ENCODE measurements at regions not wholly inside any gene's neighbourhood (a gene's known extent, or its start where the extent isn't known, plus 50 kb on each side); places are given as distances from the start of the nearest gene placed in this dataset.

DNA sequence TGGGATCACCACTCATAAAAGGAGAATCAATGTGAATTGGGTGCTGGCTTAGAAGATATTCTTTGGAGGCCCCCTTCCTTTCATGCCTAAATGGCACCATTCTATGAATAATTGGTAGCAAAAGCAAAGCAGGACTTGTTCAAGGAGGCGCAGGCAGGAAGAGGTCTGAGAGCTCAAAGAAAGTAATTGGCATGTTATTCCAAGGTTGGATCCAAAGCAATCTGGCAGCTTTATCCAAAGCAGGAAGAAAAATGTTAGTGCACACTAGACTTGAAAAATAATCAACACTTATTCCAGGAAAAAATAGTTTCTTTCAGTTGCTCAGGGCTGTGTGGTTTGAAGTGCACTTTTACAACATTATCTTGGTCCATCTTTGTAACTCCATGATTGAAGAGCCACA, 326.4 kb downstream of the NUAK1 start:
- CTCF ChIA-PET, result no interaction called here
- H3K4me3 Mint-ChIP-seq, result no peak overlapping the region
- intact Hi-C loops (cut with micrococcal nuclease), result no loop called here
- no peak for DNase-seq
- H3K27ac Mint-ChIP-seq, result no peak overlapping the region
- no peaks in the 10 kb centered on the region for H3K36me3 Mint-ChIP-seq (ENCODE audit: low read depth)
- no peaks in the 10 kb centered on the region for H3K27me3 Mint-ChIP-seq (ENCODE audit: low read depth)
- no peaks in the 10 kb centered on the region for H3K4me1 Mint-ChIP-seq (ENCODE audit: low read depth)
- H3K9me3 Mint-ChIP-seq, result no peaks in the 10 kb centered on the region

DNA sequence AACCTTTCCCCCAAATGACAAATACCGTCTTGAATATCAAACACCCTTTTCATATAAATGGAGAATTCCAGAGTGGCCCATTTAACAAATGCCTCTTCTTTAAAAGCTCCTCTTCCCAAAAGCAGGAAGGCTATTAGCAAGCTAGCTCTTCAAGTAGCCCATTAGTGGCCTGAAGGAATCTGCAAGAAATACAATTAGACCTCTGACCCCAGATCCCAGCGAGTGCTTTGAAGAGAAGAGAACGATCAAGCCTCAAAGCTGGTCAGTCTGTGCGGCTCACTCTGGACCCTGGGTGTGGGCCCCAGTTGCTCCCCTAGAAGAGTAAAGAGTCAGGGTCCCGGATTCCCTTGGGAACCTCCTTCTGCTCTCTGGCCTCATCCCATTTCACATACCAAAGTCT, 325.6 kb downstream of the NUAK1 start:
- Mint-ChIP-seq H3K9me3 (no peaks in the 10 kb centered on the region), H3K27me3 (ENCODE audit: low read depth) (no peaks in the 10 kb centered on the region), H3K36me3 (ENCODE audit: low read depth) (no peaks in the 10 kb centered on the region), H3K4me1 (ENCODE audit: low read depth) (no peaks in the 10 kb centered on the region), H3K27ac (no peak overlapping the region), H3K4me3 (no peak overlapping the region)
- no peak for DNase-seq
- intact Hi-C loops (cut with micrococcal nuclease), result no loop called here
- CTCF ChIA-PET, result no interaction called here

DNA sequence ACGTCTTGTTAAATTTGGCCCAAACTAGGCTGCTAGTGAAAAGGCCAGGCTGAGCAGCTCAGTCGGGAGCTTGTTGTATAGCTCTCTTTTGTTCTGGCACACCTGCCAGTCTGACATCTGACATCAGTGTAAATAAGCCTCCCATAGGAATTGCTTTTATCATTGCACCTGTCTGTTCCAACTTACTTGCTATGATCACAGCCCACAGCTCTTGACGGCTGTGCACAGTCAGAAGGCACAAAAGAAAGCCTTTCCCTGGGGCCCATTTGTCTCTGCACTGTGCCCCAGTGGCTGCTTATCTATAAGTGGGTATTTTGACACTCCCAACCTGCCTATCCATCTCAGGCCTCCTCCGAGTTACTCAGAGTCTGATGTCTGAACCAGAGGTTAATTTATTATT, 324.5 kb downstream of the NUAK1 start:
- DNase-seq, result no peak
- Mint-ChIP-seq H3K27ac (no peak overlapping the region), H3K9me3 (no peaks in the 10 kb centered on the region), H3K4me1 (ENCODE audit: low read depth) (no peaks in the 10 kb centered on the region), H3K36me3 (ENCODE audit: low read depth) (no peaks in the 10 kb centered on the region), H3K4me3 (no peak overlapping the region), H3K27me3 (ENCODE audit: low read depth) (no peaks in the 10 kb centered on the region)
- intact Hi-C loops (cut with micrococcal nuclease), result no loop called here
- CTCF ChIA-PET, result no interaction called here

DNA sequence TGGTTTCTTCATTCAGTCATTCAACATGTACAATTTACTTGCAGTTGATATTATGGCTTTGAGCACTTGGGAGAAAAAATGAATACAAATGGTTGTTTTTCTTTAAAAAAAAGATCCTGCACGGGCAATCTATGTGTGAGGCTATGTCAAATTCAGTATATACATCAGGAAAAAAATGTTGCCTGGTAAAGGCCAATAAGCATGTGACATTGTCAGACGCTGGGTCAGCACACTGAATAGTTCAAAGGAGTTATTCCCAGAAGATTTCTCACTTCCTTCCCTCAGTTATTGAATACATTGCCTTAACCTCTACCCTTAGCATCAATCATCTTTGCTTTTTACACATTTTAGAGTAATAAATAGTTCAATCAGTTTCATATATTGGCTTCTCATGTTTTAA, 319.2 kb downstream of the NUAK1 start:
- Mint-ChIP-seq H3K9me3 (no peaks in the 10 kb centered on the region), H3K4me3 (no peak overlapping the region), H3K27me3 (ENCODE audit: low read depth) (peaks cover 7% of the 10 kb centered on the region), H3K4me1 (ENCODE audit: low read depth) (no peaks in the 10 kb centered on the region), H3K27ac (no peak overlapping the region), H3K36me3 (ENCODE audit: low read depth) (no peaks in the 10 kb centered on the region)
- CTCF ChIA-PET, result no interaction called here
- DNase-seq, result no peak
- intact Hi-C loops (cut with micrococcal nuclease), result no loop called here

DNA sequence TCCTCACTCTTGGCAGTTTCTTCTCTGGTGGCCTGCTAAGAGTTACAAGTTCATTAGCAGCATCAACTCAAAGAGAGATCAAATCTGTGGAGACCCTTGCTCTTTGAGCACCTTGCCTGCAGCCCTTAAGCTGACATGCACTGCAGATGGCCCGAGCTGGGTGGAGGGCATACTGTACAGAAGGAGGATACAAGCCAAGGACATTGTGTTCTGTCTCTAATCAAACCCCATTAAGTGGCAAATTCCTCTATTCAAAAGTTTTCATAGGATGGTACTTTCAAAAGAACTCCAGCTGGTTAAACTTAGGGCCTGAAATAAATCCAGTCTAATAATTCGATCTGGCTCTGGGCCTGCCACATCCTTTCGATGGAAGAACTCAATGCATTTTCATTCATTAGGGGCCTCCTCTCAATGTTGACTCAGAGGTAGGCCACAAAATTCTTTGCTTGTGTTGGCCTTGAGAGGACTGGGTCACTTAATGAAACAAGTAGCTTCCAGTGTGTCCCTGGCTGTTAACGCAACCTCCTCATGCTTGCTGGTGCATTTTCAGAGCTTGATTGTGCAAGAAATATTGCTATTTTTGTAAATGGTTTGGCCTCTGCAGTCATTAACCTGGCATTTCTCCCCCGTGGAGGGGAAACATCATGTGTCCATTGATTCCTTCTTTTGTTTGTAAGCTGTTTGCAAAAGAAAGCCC, 318.2 kb downstream of the NUAK1 start:
- no peaks in the 10 kb centered on the region for H3K4me1 Mint-ChIP-seq (ENCODE audit: low read depth)
- no peak overlapping the region for H3K4me3 Mint-ChIP-seq
- H3K9me3 Mint-ChIP-seq, result no peaks in the 10 kb centered on the region
- H3K27ac Mint-ChIP-seq, result no peak overlapping the region
- CTCF ChIA-PET, result no interaction called here
- no peaks in the 10 kb centered on the region for H3K36me3 Mint-ChIP-seq (ENCODE audit: low read depth)
- peaks cover 7% of the 10 kb centered on the region for H3K27me3 Mint-ChIP-seq (ENCODE audit: low read depth)
- DNase-seq, result no peak
- intact Hi-C loops (cut with micrococcal nuclease), result no loop called here

DNA sequence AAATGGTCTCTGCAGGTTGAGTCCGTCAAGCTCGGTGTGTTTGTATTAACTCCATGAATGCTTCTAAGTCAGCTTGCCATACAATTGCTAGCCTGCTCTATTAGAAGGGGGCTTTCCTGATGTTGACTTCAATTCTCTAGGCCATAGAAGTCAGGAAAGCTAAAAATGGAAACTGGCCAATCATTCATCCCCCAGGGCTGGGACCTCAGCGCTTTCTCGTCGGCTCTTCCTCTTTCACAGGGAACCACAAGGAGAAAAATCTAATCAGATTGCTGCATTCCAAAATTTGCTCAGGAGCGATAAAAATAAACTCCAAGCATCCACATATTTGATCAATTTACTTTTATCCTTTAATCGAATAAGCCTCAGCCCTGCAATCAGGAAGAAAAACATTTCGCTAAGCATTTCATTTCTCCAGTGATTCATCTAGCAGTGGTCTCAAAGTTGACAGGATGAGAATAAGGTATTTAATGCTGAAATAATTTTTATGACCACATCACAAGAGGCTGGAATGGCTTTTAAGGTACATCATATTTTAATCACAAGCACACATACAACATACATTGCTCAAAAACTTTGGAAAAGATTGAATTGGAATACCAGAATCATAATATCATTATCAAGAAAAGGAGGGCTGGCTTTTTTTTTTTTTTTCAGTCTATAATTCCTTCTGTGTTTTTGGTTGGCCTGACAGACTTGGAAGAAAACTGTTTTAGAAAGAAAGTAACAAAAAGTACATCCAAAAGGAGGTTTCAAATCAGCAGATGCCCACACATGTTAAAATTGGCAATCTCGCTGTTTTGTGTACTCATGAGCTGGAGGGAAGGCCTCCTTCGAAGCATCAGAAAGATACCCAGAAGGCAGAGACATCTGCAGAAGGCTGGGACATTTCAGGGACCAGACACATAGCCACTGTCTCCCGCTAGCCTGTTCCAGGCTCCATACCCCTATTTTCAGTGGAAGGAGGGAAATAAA, 316.3 kb downstream of the NUAK1 start:
- H3K4me3 Mint-ChIP-seq, result no peak overlapping the region
- no peaks in the 10 kb centered on the region for H3K36me3 Mint-ChIP-seq (ENCODE audit: low read depth)
- no peaks in the 10 kb centered on the region for H3K9me3 Mint-ChIP-seq
- CTCF ChIA-PET, result interaction anchor here (1.2 kb wide), 1 partner anchor 8 kb away, joined by 4 read pairs; no protein-coding TSS in a partner anchor
- H3K4me1 Mint-ChIP-seq (ENCODE audit: low read depth), result no peaks in the 10 kb centered on the region
- peaks cover 7% of the 10 kb centered on the region for H3K27me3 Mint-ChIP-seq (ENCODE audit: low read depth)
- no peak overlapping the region for H3K27ac Mint-ChIP-seq
- DNase-seq, result no peak
- intact Hi-C loops (cut with micrococcal nuclease), result no loop called here

DNA sequence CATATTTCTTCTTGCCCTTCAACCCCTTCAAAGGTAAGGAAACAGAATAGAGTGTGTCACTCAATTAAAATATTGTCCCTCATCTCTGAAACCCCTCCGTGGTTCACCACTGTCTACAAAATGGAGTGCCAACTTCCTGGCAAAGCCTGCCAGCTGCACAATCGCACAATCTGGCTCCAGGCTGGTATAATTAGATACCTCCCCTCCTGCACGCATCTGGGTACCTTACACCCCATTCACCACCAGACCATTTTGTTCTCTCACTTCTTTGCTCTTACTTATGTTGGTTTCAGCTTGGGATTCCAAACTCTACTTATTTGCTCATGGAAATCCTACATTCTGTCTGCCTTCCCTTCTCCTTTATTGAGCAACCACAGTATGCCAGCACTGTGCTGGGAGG, 314.9 kb downstream of the NUAK1 start:
- no peak overlapping the region for H3K27ac Mint-ChIP-seq
- H3K9me3 Mint-ChIP-seq, result no peaks in the 10 kb centered on the region
- H3K36me3 Mint-ChIP-seq (ENCODE audit: low read depth), result no peaks in the 10 kb centered on the region
- no peaks in the 10 kb centered on the region for H3K4me1 Mint-ChIP-seq (ENCODE audit: low read depth)
- no peak overlapping the region for H3K4me3 Mint-ChIP-seq
- CTCF ChIA-PET, result interaction anchor here (0.6 kb wide), 1 partner anchor 53 kb away, joined by 3 read pairs; no protein-coding TSS in a partner anchor
- H3K27me3 Mint-ChIP-seq (ENCODE audit: low read depth), result peaks cover 7% of the 10 kb centered on the region
- intact Hi-C loops (cut with micrococcal nuclease), result no loop called here
- DNase-seq, result no peak

DNA sequence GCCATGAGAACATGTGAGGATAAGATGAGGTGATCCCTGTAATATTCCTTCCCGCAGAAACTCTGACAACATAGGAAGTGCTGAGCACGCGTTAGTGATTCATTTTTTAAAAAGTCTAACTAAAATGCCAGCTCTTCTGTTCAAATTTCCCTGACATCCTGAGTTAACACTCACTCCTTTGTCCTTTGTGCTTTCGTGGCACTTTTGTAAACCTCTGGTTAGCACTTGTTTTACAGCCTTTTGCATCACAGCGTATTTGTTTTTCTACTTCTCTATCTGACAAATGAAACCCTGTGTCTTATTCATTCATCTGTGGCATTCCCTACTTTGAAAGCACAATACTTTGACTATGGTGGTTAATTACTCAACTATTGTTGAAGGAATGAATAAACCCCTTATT, 313.6 kb downstream of the NUAK1 start:
- H3K9me3 Mint-ChIP-seq, result no peaks in the 10 kb centered on the region
- no peaks in the 10 kb centered on the region for H3K4me1 Mint-ChIP-seq (ENCODE audit: low read depth)
- no peak overlapping the region for H3K4me3 Mint-ChIP-seq
- no peak overlapping the region for H3K27ac Mint-ChIP-seq
- intact Hi-C loops (cut with micrococcal nuclease), result no loop called here
- no peak for DNase-seq
- CTCF ChIA-PET, result no interaction called here
- no peaks in the 10 kb centered on the region for H3K36me3 Mint-ChIP-seq (ENCODE audit: low read depth)
- H3K27me3 Mint-ChIP-seq (ENCODE audit: low read depth), result peaks cover 7% of the 10 kb centered on the region

DNA sequence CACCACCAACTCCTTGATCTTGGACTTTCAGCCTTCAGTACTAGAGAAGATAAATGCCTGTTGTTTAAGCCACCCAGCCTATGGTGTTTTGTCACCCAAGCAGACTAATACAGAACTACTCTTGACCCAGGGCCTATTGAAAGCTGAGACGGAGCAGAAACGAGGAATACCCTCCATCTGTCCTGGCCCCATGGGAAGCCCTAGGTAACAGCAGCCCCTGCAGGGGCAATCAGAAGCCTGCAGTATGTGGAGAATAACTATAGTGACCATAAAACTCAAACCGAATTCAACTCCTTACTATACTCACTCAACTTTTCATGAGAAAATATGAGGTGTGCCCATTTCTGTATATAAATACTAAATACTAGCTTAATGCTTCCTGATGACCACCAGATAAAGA, 307.4 kb downstream of the NUAK1 start:
- CTCF ChIA-PET, result no interaction called here
- Mint-ChIP-seq H3K27ac (no peak overlapping the region), H3K9me3 (no peaks in the 10 kb centered on the region), H3K4me1 (ENCODE audit: low read depth) (no peaks in the 10 kb centered on the region), H3K36me3 (ENCODE audit: low read depth) (no peaks in the 10 kb centered on the region), H3K4me3 (no peak overlapping the region), H3K27me3 (ENCODE audit: low read depth) (no peaks in the 10 kb centered on the region)
- intact Hi-C loops (cut with micrococcal nuclease), result no loop called here
- no peak for DNase-seq

DNA sequence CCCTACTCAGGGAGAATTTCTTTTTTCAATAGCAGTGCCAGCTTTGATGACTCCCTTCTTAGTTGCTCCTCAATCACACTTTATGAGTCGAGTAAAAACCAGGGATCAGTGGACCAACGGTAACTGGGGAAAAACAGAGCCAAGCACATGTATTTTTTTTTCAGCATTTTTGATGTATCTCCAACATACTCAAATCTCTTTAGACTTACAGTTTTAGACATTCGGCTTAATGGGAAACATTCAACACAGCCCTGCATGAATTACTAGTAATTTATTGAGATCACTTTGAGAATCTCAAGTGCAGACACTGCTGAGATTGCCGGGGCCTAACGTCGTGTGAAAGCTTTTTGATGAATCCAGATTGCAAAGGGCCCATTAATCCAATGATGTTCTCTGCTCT, 306.7 kb downstream of the NUAK1 start:
- no peak overlapping the region for H3K4me3 Mint-ChIP-seq
- no peak overlapping the region for H3K27ac Mint-ChIP-seq
- H3K27me3 Mint-ChIP-seq (ENCODE audit: low read depth), result no peaks in the 10 kb centered on the region
- no peak for DNase-seq
- H3K4me1 Mint-ChIP-seq (ENCODE audit: low read depth), result no peaks in the 10 kb centered on the region
- no peaks in the 10 kb centered on the region for H3K36me3 Mint-ChIP-seq (ENCODE audit: low read depth)
- intact Hi-C loops (cut with micrococcal nuclease), result no loop called here
- H3K9me3 Mint-ChIP-seq, result no peaks in the 10 kb centered on the region
- CTCF ChIA-PET, result no interaction called here

DNA sequence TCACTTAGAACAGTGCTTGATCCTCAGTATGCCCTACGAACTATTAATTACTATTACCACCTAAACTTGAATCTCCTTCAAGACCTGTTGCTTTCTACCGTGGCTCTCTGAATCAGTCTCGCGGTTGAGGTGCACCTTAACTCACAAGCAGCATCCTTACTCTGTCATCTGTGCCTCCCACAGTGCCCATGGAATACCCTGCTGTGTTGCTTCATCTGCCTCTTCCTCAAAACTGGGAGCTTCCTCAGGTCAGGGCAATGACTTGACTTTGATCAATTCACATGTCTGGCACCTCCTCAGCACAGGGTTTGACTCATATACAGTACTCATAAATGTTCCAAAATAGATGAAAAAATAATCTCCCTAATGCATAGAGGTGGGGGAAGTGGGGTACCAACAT, 305.9 kb downstream of the NUAK1 start:
- intact Hi-C loops (cut with micrococcal nuclease), result no loop called here
- no peak overlapping the region for H3K4me3 Mint-ChIP-seq
- H3K9me3 Mint-ChIP-seq, result no peaks in the 10 kb centered on the region
- H3K4me1 Mint-ChIP-seq (ENCODE audit: low read depth), result no peaks in the 10 kb centered on the region
- DNase-seq, result no peak
- H3K27me3 Mint-ChIP-seq (ENCODE audit: low read depth), result no peaks in the 10 kb centered on the region
- H3K36me3 Mint-ChIP-seq (ENCODE audit: low read depth), result no peaks in the 10 kb centered on the region
- H3K27ac Mint-ChIP-seq, result no peak overlapping the region
- CTCF ChIA-PET, result no interaction called here

DNA sequence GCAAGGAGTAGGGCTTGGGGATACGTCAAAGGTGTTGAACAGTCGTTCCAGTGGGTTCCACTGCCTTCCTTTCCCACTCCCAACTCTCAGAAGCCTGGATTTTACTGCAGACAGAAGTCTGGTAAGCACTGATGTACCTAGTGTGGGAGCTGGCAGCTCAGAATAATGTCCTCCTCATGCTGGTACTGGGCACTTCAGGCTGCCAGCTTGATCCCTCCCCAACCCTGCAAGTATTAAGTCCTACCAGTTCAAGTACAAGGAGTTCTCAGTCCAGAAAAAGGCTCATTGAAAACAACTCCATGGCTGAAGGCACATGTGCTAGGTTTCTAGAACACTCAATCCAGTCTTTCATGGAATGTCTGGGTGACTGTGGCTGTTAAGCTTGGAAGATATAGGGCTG, 304.3 kb downstream of the NUAK1 start:
- Mint-ChIP-seq H3K36me3 (ENCODE audit: low read depth) (no peaks in the 10 kb centered on the region), H3K4me3 (no peak overlapping the region), H3K4me1 (ENCODE audit: low read depth) (no peaks in the 10 kb centered on the region), H3K9me3 (no peaks in the 10 kb centered on the region), H3K27ac (no peak overlapping the region), H3K27me3 (ENCODE audit: low read depth) (no peaks in the 10 kb centered on the region)
- intact Hi-C loops (cut with micrococcal nuclease), result no loop called here
- no peak for DNase-seq
- CTCF ChIA-PET, result no interaction called here

Data from activated naive CD4-positive, alpha-beta T cell treated with anti-CD3 and anti-CD28 coated beads for 36 hours (primary cell).